Fibroblast of skin of right biceps (primary cell): ENCODE measurements at regions not wholly inside any gene's neighbourhood (a gene's known extent, or its start where the extent isn't known, plus 50 kb on each side); places are given as distances from the start of the nearest gene placed in this dataset.

Experiments used
- DNase-seq: peaks from one replicate; pipeline ENCODE4 v3.0.0-alpha.2; 2013

DNA sequence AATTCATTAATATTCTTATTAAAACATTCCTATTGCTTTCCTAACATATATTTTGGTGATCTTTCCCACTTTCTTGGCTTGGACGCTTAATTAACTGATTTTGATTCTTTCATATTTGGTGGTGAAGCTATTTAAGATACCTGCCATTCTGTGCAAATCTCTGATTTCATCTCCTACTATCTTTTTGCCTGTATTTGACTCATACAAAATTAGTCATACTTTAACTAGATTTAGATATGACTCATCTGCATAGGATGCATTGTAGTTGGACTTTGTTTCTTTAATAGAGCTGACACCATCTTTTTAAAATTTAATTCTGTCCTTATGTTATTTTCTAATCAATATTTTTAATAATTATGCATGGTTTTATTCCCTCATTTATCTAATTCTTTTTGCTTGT lies 93.8 kb upstream of the PLPPR4 start:
- peak; percentile 52 for DNase-seq

DNA sequence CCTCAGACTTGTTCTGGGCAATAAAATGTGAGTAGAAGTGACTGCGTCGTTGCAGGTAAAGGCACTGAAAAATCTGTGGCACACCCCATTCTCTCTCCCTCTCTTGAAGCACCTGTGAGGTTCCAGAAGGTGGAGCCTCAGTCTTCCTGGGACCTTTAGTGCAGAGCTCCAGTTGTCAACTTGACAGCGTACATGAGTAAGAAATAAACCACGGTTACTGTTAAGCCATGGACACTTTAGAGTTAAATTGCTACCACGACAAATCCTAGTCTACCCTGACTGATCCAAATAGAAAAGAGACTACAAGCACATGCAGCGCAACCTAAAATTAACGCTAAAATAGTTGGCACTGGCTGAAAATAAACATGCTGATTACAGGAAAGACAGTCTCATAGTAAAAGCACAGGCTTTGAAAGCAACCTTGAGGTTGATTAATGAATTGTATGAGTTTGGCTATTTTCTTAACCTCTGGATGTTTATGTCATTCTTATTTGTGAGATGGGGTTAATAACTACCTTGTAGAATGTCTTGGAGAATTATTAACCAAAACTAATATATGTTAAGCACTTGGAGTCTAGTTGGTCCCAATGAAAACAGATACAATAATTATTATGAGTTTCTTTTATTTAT lies 93.0 kb upstream of the PLPPR4 start:
- no peak for DNase-seq

DNA sequence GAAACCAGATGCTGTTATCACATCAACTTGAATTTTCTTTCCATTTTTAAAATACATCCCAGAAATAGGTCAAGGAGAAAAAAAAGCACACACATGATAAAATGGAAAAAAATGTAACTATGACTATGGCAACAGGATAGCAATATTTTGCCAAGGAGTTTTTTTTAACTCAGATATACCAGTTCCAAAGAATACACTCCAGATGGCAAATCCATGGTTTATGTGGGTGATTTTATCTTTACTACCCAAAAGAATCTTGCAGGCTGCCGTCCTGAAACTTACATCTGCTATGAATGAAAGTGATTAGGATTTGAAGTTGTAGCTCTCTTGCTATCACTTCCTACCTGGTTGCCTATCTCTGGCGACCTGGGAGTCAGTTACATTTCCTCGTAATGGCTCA lies 91.0 kb upstream of the PLPPR4 start:
- DNase-seq: peak; percentile 25

DNA sequence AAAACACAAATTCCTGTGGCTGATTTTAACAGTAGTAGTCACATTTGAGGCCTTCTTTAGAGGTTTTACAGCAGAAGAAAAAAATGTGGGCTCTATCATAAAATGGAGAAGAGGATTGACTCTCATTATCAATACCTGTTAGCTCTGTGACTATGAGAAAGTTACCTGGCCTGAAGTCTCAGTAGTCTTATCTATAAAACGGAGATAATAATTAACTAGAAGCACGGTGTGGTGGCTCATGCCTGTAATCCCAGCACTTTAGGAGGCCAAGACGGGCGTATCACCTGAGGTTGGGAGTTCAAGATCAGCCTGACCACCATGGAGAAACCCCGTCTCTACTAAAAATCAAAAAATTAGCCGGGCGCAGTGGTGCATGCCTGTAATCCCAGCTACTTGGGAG lies 90.4 kb upstream of the PLPPR4 start:
- no peak for DNase-seq

DNA sequence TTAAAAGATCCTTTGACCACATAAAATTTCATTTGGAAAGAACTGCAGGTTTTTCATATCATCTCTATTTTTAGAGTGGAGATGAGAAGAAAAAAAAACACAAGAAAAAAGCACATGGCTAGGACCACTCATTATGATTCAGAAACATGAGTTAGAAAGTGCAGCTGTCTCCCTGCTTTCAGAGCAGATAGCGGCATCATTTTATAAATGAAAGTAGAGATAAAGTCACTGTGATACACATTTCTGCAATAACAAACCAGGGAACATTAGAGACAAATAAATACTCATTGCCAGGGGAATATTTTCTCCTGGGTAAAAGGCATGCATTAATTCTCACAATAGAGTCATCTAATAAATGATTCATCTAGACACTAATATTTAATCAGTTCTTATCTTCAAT lies 87.5 kb upstream of the PLPPR4 start:
- DNase-seq: peak; percentile 5

DNA sequence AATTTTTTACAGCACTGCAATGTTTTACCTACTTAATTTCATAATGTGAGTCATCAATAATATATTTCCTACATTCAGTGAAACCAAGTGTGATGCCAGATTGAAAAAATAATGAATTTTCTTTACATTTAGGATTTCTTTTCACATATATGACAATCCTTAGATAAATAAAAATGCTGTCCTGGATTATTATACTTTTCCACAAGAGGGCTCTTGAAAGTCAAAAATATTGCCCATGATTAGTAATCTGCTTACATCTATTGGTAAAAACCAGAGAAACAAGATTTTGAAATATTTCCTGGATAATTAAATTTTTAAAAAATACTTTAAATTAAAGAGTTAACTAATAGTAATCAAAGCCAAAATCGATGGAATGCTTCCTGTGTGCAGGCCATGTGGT lies 86.8 kb upstream of the PLPPR4 start:
- no peak for DNase-seq

DNA sequence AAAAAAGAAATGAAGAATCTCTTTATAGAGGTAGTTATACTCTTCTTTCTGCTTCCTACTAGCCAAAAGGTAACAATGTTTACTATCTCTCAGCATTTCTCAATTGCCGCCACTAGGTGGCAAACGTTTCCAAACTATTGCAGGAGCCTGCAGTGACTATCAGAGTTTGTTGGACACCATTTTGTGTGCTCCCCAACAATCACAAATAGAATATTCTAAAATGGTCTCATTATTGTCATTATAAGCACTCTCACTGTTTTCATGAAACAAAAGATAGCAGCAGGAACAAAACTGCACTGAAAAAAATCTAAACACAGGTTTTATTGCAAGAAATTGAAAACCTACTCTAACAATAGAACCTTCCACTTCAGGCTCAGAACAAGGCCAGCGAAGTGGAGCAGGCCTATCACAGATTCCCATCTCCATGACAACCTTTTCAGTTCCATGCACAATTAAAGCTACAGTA lies 83.9 kb upstream of the PLPPR4 start:
- DNase-seq: peak; percentile 71

DNA sequence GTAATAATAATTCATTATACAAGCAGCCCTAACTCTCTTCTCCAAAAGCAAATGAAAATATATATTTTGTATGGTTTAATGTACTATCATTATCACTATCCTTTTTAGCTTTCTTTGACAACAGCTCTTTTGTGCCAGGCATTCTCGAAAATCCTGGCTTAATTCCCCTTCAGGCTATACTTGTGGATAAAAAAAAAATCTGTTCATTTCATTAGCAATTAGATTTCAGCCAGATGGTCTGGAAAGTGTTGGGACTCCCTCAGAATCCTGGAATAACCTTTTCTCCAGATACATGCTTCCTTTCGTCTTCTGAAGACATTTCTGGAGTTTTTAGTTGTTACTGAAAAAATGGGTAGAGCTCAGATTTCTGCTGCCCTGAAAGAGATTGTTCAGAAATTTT lies 83.4 kb upstream of the PLPPR4 start:
- no peak for DNase-seq

DNA sequence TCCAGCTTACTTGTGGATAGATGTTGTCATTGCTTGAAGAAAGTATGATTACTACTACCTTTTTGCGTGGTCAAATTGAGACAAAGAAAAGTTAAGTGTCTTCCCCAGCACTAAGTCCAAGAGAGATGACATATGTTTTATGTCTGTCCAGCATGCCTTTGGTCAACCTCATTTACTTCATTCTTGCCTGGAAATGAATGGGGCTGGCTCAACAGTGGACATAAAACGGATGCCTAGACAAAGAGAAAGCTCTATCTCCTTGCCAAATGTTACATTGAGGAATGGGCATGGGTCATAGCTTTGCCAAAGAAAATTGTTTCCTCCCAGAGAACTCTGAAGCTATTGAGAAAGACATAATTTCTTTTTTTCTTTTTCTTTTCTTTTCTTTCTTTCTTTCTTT lies 82.4 kb upstream of the PLPPR4 start:
- no peak for DNase-seq

DNA sequence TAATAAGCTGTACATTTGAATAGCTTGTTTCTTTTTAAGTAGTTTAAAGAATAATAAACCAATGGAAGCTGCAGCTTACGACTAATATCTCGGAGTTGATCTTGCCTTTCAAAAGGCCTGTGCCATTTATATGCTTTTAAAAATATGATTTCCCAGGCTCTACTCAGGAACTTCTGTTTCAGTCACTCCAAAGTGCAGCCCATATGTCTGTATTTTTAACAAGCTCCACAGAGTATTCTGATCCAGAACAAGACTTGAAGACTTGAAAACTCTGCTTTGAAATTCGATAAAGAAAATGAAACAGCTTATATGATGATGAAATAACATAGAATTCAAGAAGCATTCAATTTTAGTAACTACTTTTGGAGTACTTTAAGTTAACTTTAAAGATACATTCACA lies 79.1 kb upstream of the PLPPR4 start:
- no peak for DNase-seq

DNA sequence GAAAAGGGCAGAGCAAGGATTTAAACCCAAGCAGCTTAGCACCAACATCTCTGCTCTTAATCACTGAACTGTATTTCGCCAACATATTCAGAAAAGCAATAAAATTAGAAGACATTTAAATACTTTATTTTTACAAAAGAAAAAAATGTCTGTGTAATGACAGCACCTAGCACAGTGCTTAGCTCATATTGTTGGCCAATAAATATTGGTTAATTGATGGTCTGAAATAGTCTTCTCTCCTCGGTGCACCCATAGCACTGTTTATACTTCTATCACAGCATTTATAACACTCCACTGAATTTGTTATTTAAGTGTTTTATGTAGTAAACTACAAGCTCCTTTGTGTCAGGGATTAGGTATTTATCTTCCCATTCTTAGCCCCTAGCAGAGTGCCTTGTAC lies 70.9 kb upstream of the PLPPR4 start:
- no peak for DNase-seq

DNA sequence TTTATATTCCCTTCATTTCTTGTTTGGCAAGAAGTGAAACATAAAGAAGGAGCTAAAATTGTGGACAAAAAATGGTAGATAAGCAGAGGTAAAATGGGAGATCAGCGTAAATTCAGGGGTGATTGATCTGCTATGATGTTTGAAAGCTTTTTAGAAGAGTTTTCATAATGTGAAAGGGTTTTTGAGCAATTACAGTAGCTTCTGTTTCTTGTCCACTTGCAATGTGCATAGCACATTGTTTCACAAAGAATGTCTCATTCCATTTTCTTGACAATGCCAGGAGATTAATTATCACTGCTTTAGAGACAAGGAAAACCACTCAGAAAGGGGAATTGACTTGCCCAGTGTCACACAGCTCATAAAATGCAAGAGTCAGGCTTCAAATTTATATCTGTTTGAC lies 65.9 kb upstream of the PLPPR4 start:
- DNase-seq: no peak

DNA sequence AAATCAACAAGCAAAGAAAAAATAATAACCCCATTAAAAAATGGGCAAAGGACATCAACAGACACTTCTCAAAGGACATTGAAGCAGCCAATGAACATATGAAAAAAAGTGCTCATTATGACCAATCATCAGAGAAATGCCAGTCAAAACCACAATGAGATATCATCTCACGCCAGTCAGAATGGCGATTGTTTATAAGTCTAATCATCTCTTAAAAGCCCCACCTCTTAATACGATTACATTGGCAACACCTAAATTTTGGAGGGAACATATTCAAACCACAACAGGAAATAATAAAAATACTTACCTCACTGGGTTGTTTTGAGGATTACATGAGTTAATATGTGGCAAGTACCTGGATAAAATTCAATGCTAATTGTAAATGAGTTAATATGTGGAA lies 57.1 kb upstream of the PLPPR4 start:
- no peak for DNase-seq
